Subcutaneous abdominal adipose tissue (tissue), 5 donors: ENCODE measurements at regions not wholly inside any gene's neighbourhood (a gene's known extent, or its start where the extent isn't known, plus 50 kb on each side); places are given as distances from the start of the nearest gene placed in this dataset.
"Not testable (repeated sequence)": the region's sequence is repeated elsewhere in the genome, so short reads cannot be mapped to it uniquely, and the experiment has no call there.

ENCODE experiments used
- H3K27ac ChIP-seq: one replicate; pipeline ENCODE4 v1.7.0; 2013; ENCODE audit warnings: low read depth, mild to moderate bottlenecking, inconsistent platforms, low read length, moderate library complexity
- H3K27me3 ChIP-seq, 5 donors: one replicate each; pipeline ENCODE4 v1.7.0; 2013; ENCODE audit warnings: low read length in 5 of 5, inconsistent platforms in 1 of 5; ENCODE audit not compliant: control insufficient read depth in 5 of 5, insufficient read depth in 4 of 5
- H3K36me3 ChIP-seq, 5 donors: one replicate each; pipeline ENCODE4 v1.7.0; 2013; ENCODE audit warnings: low read length in 5 of 5; ENCODE audit not compliant: control insufficient read depth in 5 of 5, insufficient read depth in 5 of 5
- H3K4me1 ChIP-seq, 5 donors: one replicate each; pipeline ENCODE4 v1.7.0; 2013; ENCODE audit warnings: low read length in 5 of 5, mild to moderate bottlenecking in 3 of 5, moderate library complexity in 1 of 5; ENCODE audit not compliant: control insufficient read depth in 5 of 5, insufficient read depth in 5 of 5
- H3K4me3 ChIP-seq, 5 donors: one replicate each; pipeline ENCODE4 v1.7.0; 2013; ENCODE audit warnings: low read length in 5 of 5, low read depth in 1 of 5
- H3K9ac ChIP-seq, 5 donors: one replicate each; pipeline ENCODE4 v1.7.0; 2013; ENCODE audit warnings: low read length in 5 of 5, mild to moderate bottlenecking in 4 of 5, moderate library complexity in 3 of 5
- H3K9me3 ChIP-seq, 5 donors: one replicate each; pipeline ENCODE4 v1.7.0; 2013; ENCODE audit warnings: low read length in 5 of 5; ENCODE audit not compliant: control insufficient read depth in 5 of 5
- donor health status: healthy.
- donor health status: healthy.
- donor health status: healthy.
- donor health status: healthy.
- donor health status: healthy.

- H3K36me3 ChIP-seq, result no peaks in the 10 kb centered on the region
- H3K4me1 ChIP-seq, result peaks cover 0 to 20% (median 15%) of the 10 kb centered on the region in 5 donors
- H3K9ac ChIP-seq, result no peak overlapping the region
- H3K4me3 ChIP-seq, result no peak overlapping the region
- no peaks in the 10 kb centered on the region for H3K9me3 ChIP-seq
- no peak overlapping the region for H3K27ac ChIP-seq
- H3K27me3 ChIP-seq, result no peaks in the 10 kb centered on the region
Observed at GRCh38 chr17:31738488-31738887, 120.6 kb downstream of the COPRS start.

GRCh38 chr17:31738067-31738466 is 121.0 kb downstream of the COPRS start:
- no peak overlapping the region for H3K27ac ChIP-seq

GRCh38 chr17:31736855-31737625 is 122.0 kb downstream of the COPRS start:
- Histone ChIP-seq H3K27ac (no peak overlapping the region), H3K4me3 (no peak overlapping the region), H3K36me3 (no peaks in the 10 kb centered on the region), H3K9me3 (no peaks in the 10 kb centered on the region), H3K27me3 (no peaks in the 10 kb centered on the region), H3K9ac (no peak overlapping the region), H3K4me1 (peaks cover 0 to 20% (median 14%) of the 10 kb centered on the region in 5 donors)

More at GRCh38 chr17:31738067-31738466, 121.0 kb downstream of the COPRS start:
- Histone ChIP-seq H3K4me1 (peaks cover 0 to 20% (median 14%) of the 10 kb centered on the region in 5 donors), H3K9ac (no peak overlapping the region), H3K27me3 (no peaks in the 10 kb centered on the region), H3K36me3 (no peaks in the 10 kb centered on the region), H3K9me3 (no peaks in the 10 kb centered on the region), H3K4me3 (no peak overlapping the region)

- Histone ChIP-seq H3K9ac (no peak overlapping the region), H3K4me1 (peaks cover 0 to 11% (median 8%) of the 10 kb centered on the region in 5 donors), H3K36me3 (no peaks in the 10 kb centered on the region), H3K4me3 (no peak overlapping the region), H3K27ac (no peak overlapping the region), H3K27me3 (no peaks in the 10 kb centered on the region), H3K9me3 (no peaks in the 10 kb centered on the region)
Observed at GRCh38 chr17:31733326-31733725, 125.7 kb downstream of the COPRS start.

GRCh38 chr17:31731585-31732154 is 127.4 kb downstream of the COPRS start:
- not testable (repeated sequence) for H3K27me3 ChIP-seq, H3K27ac ChIP-seq, H3K4me1 ChIP-seq, H3K4me3 ChIP-seq, H3K9ac ChIP-seq, H3K36me3 ChIP-seq, H3K9me3 ChIP-seq

GRCh38 chr17:31731118-31731517 is 127.9 kb downstream of the COPRS start:
- H3K4me1 ChIP-seq, result peaks cover 0 to 7% (median 6%) of the 10 kb centered on the region in 5 donors
- no peaks in the 10 kb centered on the region for H3K9me3 ChIP-seq
- H3K27me3 ChIP-seq, result no peaks in the 10 kb centered on the region
- no peak overlapping the region for H3K4me3 ChIP-seq
- no peak overlapping the region for H3K9ac ChIP-seq
- H3K36me3 ChIP-seq, result no peaks in the 10 kb centered on the region
- no peak overlapping the region for H3K27ac ChIP-seq

- no peaks in the 10 kb centered on the region for H3K9me3 ChIP-seq
- H3K4me3 ChIP-seq, result no peak overlapping the region
- H3K9ac ChIP-seq, result no peak overlapping the region
- no peaks in the 10 kb centered on the region for H3K36me3 ChIP-seq
- peaks cover 6 to 33% (median 9%) of the 10 kb centered on the region in 5 donors for H3K4me1 ChIP-seq
- no peak overlapping the region for H3K27ac ChIP-seq
- no peaks in the 10 kb centered on the region for H3K27me3 ChIP-seq
Observed at GRCh38 chr17:31726980-31727427, 132.0 kb downstream of the COPRS start.

- H3K27ac ChIP-seq, result peak overlapping the region; percentile 57
- H3K27me3 ChIP-seq, result no peaks in the 10 kb centered on the region
- no peaks in the 10 kb centered on the region for H3K36me3 ChIP-seq
- no peak overlapping the region for H3K4me3 ChIP-seq
- H3K9me3 ChIP-seq, result no peaks in the 10 kb centered on the region
- H3K9ac ChIP-seq, result no peak overlapping the region
- H3K4me1 ChIP-seq, result peaks cover 0 to 39% (median 6%) of the 10 kb centered on the region in 5 donors
Observed at GRCh38 chr17:31724619-31725018, 134.4 kb downstream of the COPRS start.

- no peak overlapping the region for H3K4me3 ChIP-seq
- peak overlapping the region; percentile 57 for H3K27ac ChIP-seq
- H3K9ac ChIP-seq, result no peak overlapping the region
- H3K9me3 ChIP-seq, result no peaks in the 10 kb centered on the region
- no peaks in the 10 kb centered on the region for H3K27me3 ChIP-seq
- peaks cover 0 to 39% (median 6%) of the 10 kb centered on the region in 5 donors for H3K4me1 ChIP-seq
- no peaks in the 10 kb centered on the region for H3K36me3 ChIP-seq
Observed at GRCh38 chr17:31724026-31724425, 135.0 kb downstream of the COPRS start.

GRCh38 chr17:31722251-31723056 is 136.6 kb downstream of the COPRS start:
- H3K4me3 ChIP-seq, result peak overlapping the region in 1 of 5 donors; percentile 2
- H3K36me3 ChIP-seq, result no peaks in the 10 kb centered on the region
- H3K4me1 ChIP-seq, result peaks cover 0 to 35% (median 6%) of the 10 kb centered on the region in 5 donors
- peak overlapping the region; percentile 50 for H3K27ac ChIP-seq
- no peaks in the 10 kb centered on the region for H3K27me3 ChIP-seq
- no peaks in the 10 kb centered on the region for H3K9me3 ChIP-seq
- H3K9ac ChIP-seq, result no peak overlapping the region
